Fibroblast of lung (primary cell): ENCODE measurements at regions not wholly inside any gene's neighbourhood (a gene's known extent, or its start where the extent isn't known, plus 50 kb on each side); places are given as distances from the start of the nearest gene placed in this dataset.
"Not testable (repeated sequence)": the region's sequence is repeated elsewhere in the genome, so short reads cannot be mapped to it uniquely, and the experiment has no call there.

Experiments
- DNase-seq, 2 donors: peaks; one replicate each; pipeline versions ENCODE4 v3.0.0 to v3.0.0-alpha.2; 2010; ENCODE audit warnings: low read depth in 2 of 2
- H2AFZ ChIP-seq: 2 replicates; pipeline ENCODE4 v1.5.1; 2012; ENCODE audit warnings: low read length, control low read depth, inconsistent platforms
- H3K27ac ChIP-seq: 2 replicates; pipeline ENCODE4 v1.5.1; 2011; ENCODE audit warnings: low read length, control low read depth; ENCODE audit not compliant: insufficient read depth
- H3K27me3 ChIP-seq: 2 replicates; pipeline ENCODE4 v1.5.1; 2011; ENCODE audit warnings: mild to moderate bottlenecking, low read length; ENCODE audit not compliant: control insufficient read depth, insufficient read depth
- H3K36me3 ChIP-seq: 2 replicates; pipeline ENCODE4 v1.5.1; 2011; ENCODE audit warnings: low read length; ENCODE audit not compliant: control insufficient read depth, insufficient read depth
- H3K4me1 ChIP-seq: 2 replicates; pipeline ENCODE4 v1.5.1; 2011; ENCODE audit warnings: low read length; ENCODE audit not compliant: control insufficient read depth, insufficient read depth; ENCODE audit errors: extremely low read depth
- H3K4me2 ChIP-seq: 2 replicates; pipeline ENCODE4 v1.5.1; 2011; ENCODE audit warnings: low read length, control low read depth; ENCODE audit not compliant: insufficient read depth; ENCODE audit errors: extremely low read depth
- H3K4me3 ChIP-seq, 4 experiments: fragments of 200-600 bp in 1 of 4; sonication (generic) in 1 of 4; replicated peaks in 1 of 4; 2 replicates each; pipeline ENCODE4 v1.5.1; 2011 to 2016; ENCODE audit warnings: low read length in 4 of 4, low read depth in 3 of 4, mild to moderate bottlenecking in 3 of 4, control low read depth in 2 of 4, inconsistent platforms in 1 of 4, mixed read lengths in 1 of 4; ENCODE audit not compliant: insufficient read depth in 1 of 4; ENCODE audit errors: control extremely low read depth in 1 of 4
- H3K79me2 ChIP-seq: 2 replicates; pipeline ENCODE4 v1.5.1; 2012; ENCODE audit warnings: mild to moderate bottlenecking, low read length, inconsistent platforms; ENCODE audit not compliant: control insufficient read depth, insufficient read depth
- H3K9ac ChIP-seq: 2 replicates; pipeline ENCODE4 v1.5.1; 2011; ENCODE audit warnings: mild to moderate bottlenecking, low read length, control low read depth; ENCODE audit not compliant: insufficient read depth
- H3K9me3 ChIP-seq: 2 replicates; pipeline ENCODE4 v1.5.1; 2012; ENCODE audit warnings: low read depth, low read length; ENCODE audit not compliant: control insufficient read depth, insufficient read depth
- H4K20me1 ChIP-seq: 2 replicates; pipeline ENCODE4 v1.5.1; 2011; ENCODE audit warnings: low read length; ENCODE audit not compliant: control insufficient read depth, insufficient read depth; ENCODE audit errors: extremely low read depth
- EZH2 ChIP-seq: IDR thresholded peaks from 2 replicates; pipeline ENCODE4 v1.5.1; 2012; ENCODE audit warnings: low read length, control low read depth, mild to moderate bottlenecking; ENCODE audit errors: missing control alignments
- TF ChIP-seq, protein P1 (sequence below), 2 donors: IDR thresholded peaks in 1 of 2; conservative IDR thresholded peaks in 1 of 2; 1 replicate in 1 of 2; 2 replicates in 1 of 2; pipeline ENCODE4 v1.5.1; 2011 to 2012; ENCODE audit warnings: low read length in 2 of 2, control low read depth in 1 of 2, inconsistent platforms in 1 of 2, low read depth in 1 of 2, mild to moderate bottlenecking in 1 of 2

DNA sequence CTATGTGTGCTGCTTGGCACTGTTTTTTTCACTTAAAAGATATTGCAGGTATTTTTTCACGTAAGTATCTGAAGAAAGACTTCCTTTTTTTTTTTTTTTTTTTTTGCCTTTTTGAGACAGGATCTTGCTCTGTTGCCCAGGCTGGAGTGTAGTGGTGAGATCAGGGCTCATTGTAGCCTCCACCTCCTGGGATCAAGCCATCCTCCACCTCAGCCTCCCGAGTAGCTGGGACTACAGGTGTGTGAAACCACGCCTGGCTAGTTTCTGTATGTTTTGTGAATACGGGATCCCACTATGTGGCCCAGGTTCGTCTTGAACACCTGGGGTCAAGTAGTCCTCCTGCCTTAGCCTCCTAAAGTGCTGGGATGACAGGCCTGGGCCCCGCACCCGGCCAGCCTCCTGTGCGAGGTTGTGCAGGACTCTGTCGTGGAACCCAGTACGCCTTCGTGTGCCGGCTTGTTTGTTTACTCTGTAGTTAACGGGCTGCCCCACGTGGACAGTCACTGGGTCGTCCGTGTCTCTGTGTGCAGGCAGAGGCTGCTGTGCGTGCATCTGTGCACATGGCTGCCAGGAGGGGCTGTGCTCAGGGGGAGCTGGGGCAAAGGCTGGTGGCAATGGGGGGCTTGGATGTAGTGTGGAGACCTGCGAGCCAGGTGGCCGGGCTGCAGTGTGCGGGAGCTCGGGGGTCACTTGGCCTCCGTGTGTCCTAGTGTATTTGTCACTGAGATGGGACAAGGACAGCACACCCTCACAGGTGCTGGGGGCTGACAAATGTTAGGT lies 179.5 kb downstream of the ADRA2C start:
- TF ChIP-seq, protein P1, sequence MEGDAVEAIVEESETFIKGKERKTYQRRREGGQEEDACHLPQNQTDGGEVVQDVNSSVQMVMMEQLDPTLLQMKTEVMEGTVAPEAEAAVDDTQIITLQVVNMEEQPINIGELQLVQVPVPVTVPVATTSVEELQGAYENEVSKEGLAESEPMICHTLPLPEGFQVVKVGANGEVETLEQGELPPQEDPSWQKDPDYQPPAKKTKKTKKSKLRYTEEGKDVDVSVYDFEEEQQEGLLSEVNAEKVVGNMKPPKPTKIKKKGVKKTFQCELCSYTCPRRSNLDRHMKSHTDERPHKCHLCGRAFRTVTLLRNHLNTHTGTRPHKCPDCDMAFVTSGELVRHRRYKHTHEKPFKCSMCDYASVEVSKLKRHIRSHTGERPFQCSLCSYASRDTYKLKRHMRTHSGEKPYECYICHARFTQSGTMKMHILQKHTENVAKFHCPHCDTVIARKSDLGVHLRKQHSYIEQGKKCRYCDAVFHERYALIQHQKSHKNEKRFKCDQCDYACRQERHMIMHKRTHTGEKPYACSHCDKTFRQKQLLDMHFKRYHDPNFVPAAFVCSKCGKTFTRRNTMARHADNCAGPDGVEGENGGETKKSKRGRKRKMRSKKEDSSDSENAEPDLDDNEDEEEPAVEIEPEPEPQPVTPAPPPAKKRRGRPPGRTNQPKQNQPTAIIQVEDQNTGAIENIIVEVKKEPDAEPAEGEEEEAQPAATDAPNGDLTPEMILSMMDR (conservative IDR thresholded peaks at IDR 0.05 in 1 of 2, IDR thresholded peaks at IDR 0.05 in 1 of 2; ENCODE audit: low read depth in 1 of 2, low read length in 2 of 2): no peak
- TF ChIP-seq EZH2: no peak
- H3K4me2 ChIP-seq: no peak overlapping the region
- no peaks in the 10 kb centered on the region for H3K36me3 ChIP-seq
- no peaks in the 10 kb centered on the region for H4K20me1 ChIP-seq
- H3K27me3 ChIP-seq: no peaks in the 10 kb centered on the region
- no peaks in the 10 kb centered on the region for H3K79me2 ChIP-seq
- H3K9me3 ChIP-seq: no peaks in the 10 kb centered on the region
- no peak for DNase-seq
- H2AFZ ChIP-seq: no peak overlapping the region
- H3K27ac ChIP-seq: no peak overlapping the region
- H3K9ac ChIP-seq: no peak overlapping the region
- no peaks in the 10 kb centered on the region for H3K4me1 ChIP-seq
- H3K4me3 ChIP-seq: no peak overlapping the region

DNA sequence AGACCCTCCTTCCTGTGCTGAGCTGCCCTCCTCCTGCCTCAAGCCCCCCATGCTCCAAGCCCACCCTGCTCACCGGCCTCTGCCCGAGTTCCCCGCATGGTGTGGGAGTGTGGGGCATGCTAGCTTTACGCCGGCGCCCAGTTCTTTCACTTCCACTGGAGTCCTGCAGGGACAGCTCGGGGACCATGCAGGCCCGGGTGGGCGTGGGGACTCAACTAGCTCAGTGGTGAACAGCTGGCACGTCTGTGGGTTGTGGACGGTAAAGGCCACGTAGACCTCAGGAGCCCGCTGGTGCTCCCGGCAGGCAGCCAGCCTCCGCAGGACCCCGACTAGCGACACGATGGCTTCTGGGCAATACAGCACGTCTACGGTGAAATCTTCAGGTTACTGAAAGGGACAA lies 180.4 kb downstream of the ADRA2C start:
- not testable (repeated sequence) for H3K27me3 ChIP-seq, H2AFZ ChIP-seq, H4K20me1 ChIP-seq, H3K36me3 ChIP-seq, H3K9ac ChIP-seq, H3K9me3 ChIP-seq, H3K4me3 ChIP-seq, H3K79me2 ChIP-seq, DNase-seq, H3K4me2 ChIP-seq, H3K4me1 ChIP-seq, H3K27ac ChIP-seq

DNA sequence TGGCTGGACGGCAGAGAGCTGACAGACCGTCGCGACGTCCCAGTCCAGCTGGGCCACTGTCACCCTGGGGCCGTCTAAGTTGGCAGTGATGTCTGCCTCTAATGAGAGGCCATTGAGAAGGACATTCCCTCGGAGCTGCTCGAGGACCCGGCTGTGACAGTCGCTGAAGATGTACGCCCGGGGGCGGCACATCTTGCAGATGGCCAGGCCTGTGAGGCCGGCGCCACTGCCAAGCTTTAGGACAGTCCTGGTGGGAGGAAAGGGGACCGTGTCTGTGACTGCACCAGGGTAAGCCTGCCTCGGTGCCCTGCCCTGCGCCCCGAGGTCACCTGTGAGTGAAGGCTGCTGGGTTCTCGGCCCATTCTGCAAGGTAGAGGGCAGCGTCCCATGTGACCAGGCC lies 181.6 kb downstream of the ADRA2C start:
- not testable (repeated sequence) for H3K4me3 ChIP-seq, H3K27me3 ChIP-seq, DNase-seq, H3K79me2 ChIP-seq, H3K4me2 ChIP-seq, H3K9me3 ChIP-seq, H3K9ac ChIP-seq, H3K27ac ChIP-seq, H2AFZ ChIP-seq, H4K20me1 ChIP-seq, H3K4me1 ChIP-seq, H3K36me3 ChIP-seq

DNA sequence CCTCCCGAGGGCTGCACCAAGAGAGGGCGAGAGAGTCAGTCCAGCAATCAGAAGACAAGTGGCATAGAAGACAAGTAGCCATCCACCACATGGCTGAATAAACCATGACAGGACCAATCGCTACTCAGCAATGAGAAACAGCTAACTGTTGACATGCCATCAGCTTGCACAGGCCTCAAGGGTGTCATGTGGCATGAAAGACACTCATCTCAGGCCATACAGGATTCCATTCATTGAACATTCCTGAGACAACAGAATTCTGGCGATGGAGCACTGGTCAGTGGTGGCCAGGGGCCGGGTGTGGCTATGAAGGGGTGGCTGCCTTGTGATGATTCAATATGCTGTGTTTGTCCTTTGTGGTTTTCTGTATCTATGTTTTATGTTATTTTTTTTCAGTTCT lies 182.0 kb downstream of the ADRA2C start:
- not testable (repeated sequence) for H3K79me2 ChIP-seq, H3K9me3 ChIP-seq, H3K4me2 ChIP-seq, H4K20me1 ChIP-seq, H3K4me1 ChIP-seq, H2AFZ ChIP-seq, H3K4me3 ChIP-seq, H3K27ac ChIP-seq, H3K27me3 ChIP-seq, H3K36me3 ChIP-seq, H3K9ac ChIP-seq
- peak; percentile 15 to 19 for DNase-seq
